H1 (cell line): ENCODE measurements at regions not wholly inside any gene's neighbourhood (a gene's known extent, or its start where the extent isn't known, plus 50 kb on each side); places are given as distances from the start of the nearest gene placed in this dataset.

Experiments
- CTCF ChIA-PET: fragments of 300-600 bp; sonication (Branson Sonifier 250); formaldehyde crosslinking; loops from one replicate; lab custom pipeline; 2021; ENCODE audit not compliant: partially characterized antibody; lab: Charles Lee
- POLR2A ChIA-PET: fragments of 300-600 bp; sonication (Branson Sonifier 250); formaldehyde crosslinking; loops from one replicate; lab custom pipeline; 2021; ENCODE audit warnings: inconsistent platforms; ENCODE audit not compliant: partially characterized antibody; lab: Charles Lee
- DNase-seq, 2 experiments: peaks; one replicate each; pipeline versions ENCODE4 v3.0.0 to v3.0.0-alpha.2; 2010 to 2022; ENCODE audit warnings: low spot score in 2 of 2, low read depth in 1 of 2, mixed read lengths in 1 of 2
- FAIRE-seq: peaks from 2 replicates; lab custom pipeline; 2011; peaks lifted over from hg19 to GRCh38; lab: Jason Lieb, UNC
- H2AFZ ChIP-seq: 2 replicates; pipeline ENCODE4 v1.8.1; 2012; ENCODE audit warnings: low read length, inconsistent platforms
- H2AK5ac ChIP-seq: 2 replicates; pipeline ENCODE4 v1.6.1; 2013; ENCODE audit warnings: low read depth, low read length
- H2BK120ac ChIP-seq: replicated peaks from 2 replicates; pipeline ENCODE3; 2013; ENCODE audit warnings: low read depth, low read length, inconsistent platforms
- H2BK12ac ChIP-seq: 2 replicates; pipeline ENCODE4 v1.6.1; 2013; ENCODE audit warnings: low read depth, low read length
- H2BK15ac ChIP-seq: 2 replicates; pipeline ENCODE4 v1.6.1; 2013; ENCODE audit warnings: low read length
- H2BK20ac ChIP-seq: 2 replicates; pipeline ENCODE4 v1.6.1; 2013; ENCODE audit warnings: low read length
- H2BK5ac ChIP-seq: 2 replicates; pipeline ENCODE4 v1.6.1; 2013; ENCODE audit warnings: low read depth, low read length
- H3K14ac ChIP-seq: 2 replicates; pipeline ENCODE4 v1.6.1; 2013; ENCODE audit warnings: inconsistent platforms; ENCODE audit not compliant: insufficient read length
- H3K18ac ChIP-seq: 2 replicates; pipeline ENCODE4 v1.6.1; 2013; ENCODE audit warnings: low read length; ENCODE audit errors: extremely low read depth
- H3K23ac ChIP-seq: 2 replicates; pipeline ENCODE4 v1.6.1; 2013; ENCODE audit warnings: inconsistent platforms; ENCODE audit not compliant: insufficient read length
- H3K23me2 ChIP-seq: 2 replicates; pipeline ENCODE4 v1.6.1; 2013; ENCODE audit warnings: low read depth, low read length
- H3K27ac ChIP-seq: 2 replicates; pipeline ENCODE4 v1.6.1; 2011; ENCODE audit warnings: low read depth, low read length, inconsistent platforms
- H3K27me3 ChIP-seq, 4 experiments: replicated peaks in 1 of 4; 1 replicate in 1 of 4; 2 replicates in 3 of 4; pipeline versions ENCODE4 v1.6.1 to v1.8.1; 2011 to 2013; ENCODE audit warnings: low read length in 3 of 4, mild to moderate bottlenecking in 3 of 4, inconsistent platforms in 2 of 4, mixed read lengths in 2 of 4, moderate library complexity in 1 of 4; ENCODE audit not compliant: control insufficient read depth in 3 of 4, insufficient read depth in 3 of 4; ENCODE audit errors: extremely low read depth in 1 of 4
- H3K36me3 ChIP-seq, 4 experiments: 2 replicates each; pipeline versions ENCODE4 v1.6.1 to v1.8.1; 2011 to 2013; ENCODE audit warnings: mild to moderate bottlenecking in 4 of 4, low read length in 3 of 4, moderate library complexity in 2 of 4, control low read depth in 1 of 4, inconsistent platforms in 1 of 4; ENCODE audit not compliant: insufficient read depth in 4 of 4, control insufficient read depth in 2 of 4
- H3K4ac ChIP-seq: replicated peaks from 2 replicates; pipeline ENCODE3; 2013; ENCODE audit warnings: low read length, low read depth, mixed read lengths, inconsistent platforms; ENCODE audit not compliant: insufficient read length
- H3K4me1 ChIP-seq, 4 experiments: replicated peaks in 1 of 4; 1 replicate in 1 of 4; 2 replicates in 3 of 4; pipeline versions ENCODE4 v1.6.1 to v1.8.1; 2011 to 2013; ENCODE audit warnings: low read length in 3 of 4, inconsistent platforms in 2 of 4, mixed read lengths in 1 of 4; ENCODE audit not compliant: insufficient read depth in 4 of 4, control insufficient read depth in 3 of 4
- H3K4me2 ChIP-seq, 2 experiments: 2 replicates each; pipeline versions ENCODE4 v1.6.1 to v1.8.1; 2011 to 2013; ENCODE audit warnings: low read depth in 2 of 2, low read length in 2 of 2, control low read depth in 1 of 2, inconsistent platforms in 1 of 2, mild to moderate bottlenecking in 1 of 2; ENCODE audit not compliant: insufficient read depth in 1 of 2
- H3K4me3 ChIP-seq, 4 experiments: fragments of 200-600, 300-600 bp in 1 of 4; sonication (generic), shearing (Covaris generic), sonication (Bioruptor Twin) in 1 of 4; 2 replicates each; pipeline versions ENCODE4 v1.5.1 to v1.8.1; 2011 to 2016; ENCODE audit warnings: low read length in 4 of 4, low read depth in 3 of 4, control low read depth in 2 of 4, inconsistent platforms in 2 of 4, mild to moderate bottlenecking in 2 of 4, mixed read lengths in 1 of 4, moderate library complexity in 1 of 4; ENCODE audit not compliant: insufficient read depth in 2 of 4; ENCODE audit errors: extremely low read depth in 1 of 4
- H3K56ac ChIP-seq: replicated peaks from 2 replicates; pipeline ENCODE3; 2013; ENCODE audit warnings: low read depth, mild to moderate bottlenecking, mixed read lengths, low read length, inconsistent platforms; ENCODE audit not compliant: insufficient read length
- H3K79me1 ChIP-seq: 2 replicates; pipeline ENCODE4 v1.6.1; 2013; ENCODE audit warnings: low read depth, low read length, control low read depth
- H3K79me2 ChIP-seq, 2 experiments: 2 replicates each; pipeline versions ENCODE4 v1.6.1 to v1.8.1; 2012 to 2013; ENCODE audit warnings: low read length in 2 of 2, mild to moderate bottlenecking in 2 of 2, inconsistent platforms in 1 of 2; ENCODE audit not compliant: insufficient read depth in 2 of 2, control insufficient read depth in 1 of 2
- H3K9ac ChIP-seq, 4 experiments: replicated peaks in 1 of 4; 1 replicate in 1 of 4; 2 replicates in 3 of 4; pipeline versions ENCODE4 v1.6.1 to v1.8.1; 2011 to 2013; ENCODE audit warnings: low read depth in 3 of 4, low read length in 3 of 4, control low read depth in 2 of 4, mild to moderate bottlenecking in 2 of 4, moderate library complexity in 2 of 4, inconsistent platforms in 1 of 4; ENCODE audit errors: extremely low read depth in 1 of 4
- H3K9me3 ChIP-seq, 2 experiments: 2 replicates each; pipeline versions ENCODE4 v1.6.1 to v1.8.1; 2012 to 2013; ENCODE audit warnings: mild to moderate bottlenecking in 2 of 2, moderate library complexity in 2 of 2, control low read depth in 1 of 2, inconsistent platforms in 1 of 2, low read depth in 1 of 2, low read length in 1 of 2, mixed read lengths in 1 of 2; ENCODE audit not compliant: insufficient read depth in 2 of 2
- H4K20me1 ChIP-seq, 2 experiments: replicated peaks in 1 of 2; 2 replicates each; pipeline versions ENCODE3 to v1.8.1; 2011 to 2013; ENCODE audit warnings: inconsistent platforms in 2 of 2, low read length in 2 of 2, mild to moderate bottlenecking in 1 of 2; ENCODE audit not compliant: insufficient read depth in 2 of 2, control insufficient read depth in 1 of 2
- H4K5ac ChIP-seq: 2 replicates; pipeline ENCODE4 v1.6.1; 2013; ENCODE audit warnings: low read length, low read depth, mixed read lengths, inconsistent platforms; ENCODE audit not compliant: insufficient read length
- H4K8ac ChIP-seq: 2 replicates; pipeline ENCODE4 v1.8.0; 2013; ENCODE audit warnings: mild to moderate bottlenecking, moderate library complexity, low read length, inconsistent platforms; ENCODE audit not compliant: insufficient read depth; ENCODE audit errors: extremely low read depth
- H4K91ac ChIP-seq: replicated peaks from 2 replicates; pipeline ENCODE3; 2013; ENCODE audit warnings: low read length, mixed read lengths, inconsistent platforms; ENCODE audit not compliant: insufficient read length
- BCL11A ChIP-seq, 2 experiments: IDR thresholded peaks; one replicate each; pipeline ENCODE4 v1.6.1; 2011; ENCODE audit warnings: low read depth in 2 of 2, low read length in 2 of 2, mild to moderate bottlenecking in 2 of 2
- CBX5 ChIP-seq: fragments of 300-800, 300-1000 bp; sonication (generic); IDR thresholded peaks from 2 replicates; pipeline ENCODE4 v1.7.1; 2016; ENCODE audit warnings: antibody characterized with exemption, low read length, low read depth
- GABPA ChIP-seq: IDR thresholded peaks from 2 replicates; pipeline ENCODE4 v1.6.1; 2011; ENCODE audit warnings: mild to moderate bottlenecking, low read length, moderate library complexity, borderline replicate concordance; ENCODE audit not compliant: insufficient read depth
- HDAC6 ChIP-seq: IDR thresholded peaks from one replicate; pipeline ENCODE4 v1.7.1; 2012; ENCODE audit warnings: low read depth, mild to moderate bottlenecking, inconsistent platforms, low read length, moderate library complexity
- MAFK ChIP-seq: IDR thresholded peaks from 2 replicates; pipeline ENCODE4 v1.6.1; 2012; ENCODE audit warnings: low read depth, mild to moderate bottlenecking, improper control_type of control experiment, low read length
- NANOG ChIP-seq: IDR thresholded peaks from 2 replicates; pipeline ENCODE4 v1.6.1; 2011; ENCODE audit warnings: low read length, low read depth, mild to moderate bottlenecking, inconsistent platforms; ENCODE audit not compliant: insufficient read depth, poor library complexity, severe bottlenecking
- RFX5 ChIP-seq: IDR thresholded peaks from 2 replicates; pipeline ENCODE4 v1.6.1; 2011; ENCODE audit warnings: low read depth, low read length, improper control_type of control experiment, borderline replicate concordance
- RXRA ChIP-seq: IDR thresholded peaks from 2 replicates; pipeline ENCODE4 v1.6.1; 2011; ENCODE audit warnings: low read depth, mild to moderate bottlenecking, low read length, moderate library complexity; ENCODE audit not compliant: insufficient read depth
- SIX5 ChIP-seq: IDR thresholded peaks from 2 replicates; pipeline ENCODE4 v1.6.1; 2011; ENCODE audit warnings: mild to moderate bottlenecking, low read depth, low read length
- SP1 ChIP-seq: IDR thresholded peaks from 2 replicates; pipeline ENCODE4 v1.6.1; 2011; ENCODE audit warnings: low read depth, low read length
- SUZ12 ChIP-seq: fragments of 200-600 bp; sonication (generic); IDR thresholded peaks from 2 replicates; pipeline ENCODE4 v1.6.1; 2012; ENCODE audit warnings: mild to moderate bottlenecking, inconsistent platforms, low read length, moderate library complexity, mixed read lengths
- TBP ChIP-seq: IDR thresholded peaks from 2 replicates; pipeline ENCODE4 v1.6.1; 2011; ENCODE audit warnings: low read depth, low read length, improper control_type of control experiment
- TCF12 ChIP-seq: IDR thresholded peaks from 2 replicates; pipeline ENCODE4 v1.6.1; 2011; ENCODE audit warnings: low read depth, mild to moderate bottlenecking, low read length
- WGBS, 2 experiments: shearing (Covaris generic) in 1 of 2; methylation state at CpG; one replicate each; pipeline versions ENCODE4 v1.1.6 to v1.1.7; 2013 to 2015; ENCODE audit warnings: low lambda C conversion rate in 2 of 2, mixed read lengths in 2 of 2, inconsistent platforms in 1 of 2, low coverage in 1 of 2, missing lambda C conversion rate in 1 of 2; ENCODE audit not compliant: insufficient replicate concordance in 2 of 2, insufficient coverage in 1 of 2, insufficient read length in 1 of 2; ENCODE audit errors: extremely low coverage in 1 of 2, missing lambda C conversion rate in 1 of 2; 5-methylcytosine and 5-hydroxymethylcytosine counted together

- Histone ChIP-seq H2AK5ac (no peak overlapping the region), H2BK15ac (no peak overlapping the region), H3K79me1 (no peaks in the 10 kb centered on the region), H3K23me2 (no peaks in the 10 kb centered on the region), H4K20me1 (no peaks in the 10 kb centered on the region), H2BK20ac (no peak overlapping the region), H3K14ac (no peak overlapping the region), H3K36me3 (no peaks in the 10 kb centered on the region; a peak in 1 of 8 replicates), H4K5ac (no peak overlapping the region), H3K27ac (no peak overlapping the region), H3K56ac (no peak overlapping the region), H2BK120ac (no peak overlapping the region), H3K79me2 (no peaks in the 10 kb centered on the region), H3K4me3 (no peak overlapping the region), H3K27me3 (no peaks in the 10 kb centered on the region), H3K18ac (no peak overlapping the region), H2BK12ac (no peak overlapping the region), H3K23ac (no peak overlapping the region), H2AFZ (no peak overlapping the region), H3K9ac (no peak overlapping the region), H4K8ac (no peak overlapping the region), H4K91ac (no peak overlapping the region), H2BK5ac (no peak overlapping the region), H3K4ac (no peak overlapping the region), H3K9me3 (peaks cover 2 to 5% of the 10 kb centered on the region in 2 experiments; a peak in 2 of 4 replicates), H3K4me2 (no peak overlapping the region), H3K4me1 (no peaks in the 10 kb centered on the region)
- TF ChIP-seq HDAC6: no peak
- TF ChIP-seq BCL11A (IDR thresholded peaks at IDR 0.05; ENCODE audit: low read depth in 2 of 2, low read length in 2 of 2): no peak
- no peak for TF ChIP-seq MAFK
- TF ChIP-seq NANOG: no peak
- no peak for TF ChIP-seq CBX5
- no peak for TF ChIP-seq GABPA
- TF ChIP-seq SIX5: no peak
- no peak for TF ChIP-seq RXRA
- no peak for TF ChIP-seq RFX5
- no peak for TF ChIP-seq TBP
- TF ChIP-seq TCF12: no peak
- no peak for TF ChIP-seq SUZ12
- no peak for TF ChIP-seq SP1
- CTCF ChIA-PET: no interaction called here
- POLR2A ChIA-PET: no interaction called here
- 96% methylated on average over 17 of the region's 19 CpGs; no CpG with 5 or more reads in 1 of the 2 experiments for WGBS, 2 experiments
- DNase-seq: no peak
- no peak for FAIRE-seq
These were observed 585.0 kb upstream of the HS6ST1 start for GRCh38 chr2:128903637-128904036.
